MCF 10A (cell line): ENCODE measurements at regions not wholly inside any gene's neighbourhood (a gene's known extent, or its start where the extent isn't known, plus 50 kb on each side); places are given as distances from the start of the nearest gene placed in this dataset.

ENCODE experiments used
- BruUV-seq: library from RNA; stranded (reverse); fragments of 400-500 nt; replicated peaks from 2 replicates; lab custom pipeline; 2021; lab: Mats Ljungman, UMichigan
- CTCF ChIA-PET: fragments of 300-600 bp; sonication (Branson Sonifier 250); formaldehyde crosslinking; extraction: SDS; loops from one replicate; lab custom pipeline; 2021; ENCODE audit warnings: antibody characterized with exemption, inconsistent platforms; lab: Yijun Ruan, JAX
- POLR2A ChIA-PET: fragments of 300-600, 350-650 bp; sonication (Branson Sonifier 250); formaldehyde crosslinking; extraction: SDS; loops from one replicate; lab custom pipeline; 2020; ENCODE audit warnings: antibody characterized with exemption, inconsistent platforms; lab: Yijun Ruan, JAX
- DNase-seq: peaks from one replicate; pipeline ENCODE4 v3.0.0-alpha.2; 2018; ENCODE audit not compliant: unreplicated experiment
- H3K27ac Mint-ChIP-seq: one replicate; pipeline ENCODE4 v1.8.0; 2022; ENCODE audit warnings: mild to moderate bottlenecking, low read depth, mixed read lengths; ENCODE audit not compliant: unreplicated experiment
- H3K27me3 Mint-ChIP-seq: one replicate; pipeline ENCODE4 v1.8.0; 2022; ENCODE audit warnings: mixed read lengths; ENCODE audit not compliant: insufficient read depth, unreplicated experiment
- H3K36me3 Mint-ChIP-seq: one replicate; pipeline ENCODE4 v1.8.0; 2022; ENCODE audit warnings: mild to moderate bottlenecking, moderate library complexity, mixed read lengths; ENCODE audit not compliant: insufficient read depth, unreplicated experiment
- H3K4me1 Mint-ChIP-seq: one replicate; pipeline ENCODE4 v1.8.0; 2022; ENCODE audit warnings: mixed read lengths; ENCODE audit not compliant: insufficient read depth, unreplicated experiment
- H3K4me3 Mint-ChIP-seq: one replicate; pipeline ENCODE4 v1.8.0; 2022; ENCODE audit warnings: mild to moderate bottlenecking, moderate library complexity, mixed read lengths; ENCODE audit not compliant: unreplicated experiment
- H3K9me3 Mint-ChIP-seq: one replicate; pipeline ENCODE4 v1.8.0; 2022; ENCODE audit warnings: mixed read lengths; ENCODE audit not compliant: unreplicated experiment
- CTCF ChIP-seq: fragments of 200-600 bp; IDR thresholded peaks from one replicate; pipeline ENCODE4 v1.8.0; 2022; ENCODE audit warnings: antibody characterized with exemption, mild to moderate bottlenecking; ENCODE audit not compliant: unreplicated experiment
- intact Hi-C: fragments of 100-400 bp; cut with micrococcal nuclease; formaldehyde crosslinking; loops from 2 replicates; pipeline ENCODE4 v1.14.1; 2022

GRCh38 chr1:209376774-209377173, 206.7 kb upstream of the CAMK1G start:
- peaks cover 62% of the 10 kb centered on the region for H3K4me1 Mint-ChIP-seq
- no peaks in the 10 kb centered on the region for H3K36me3 Mint-ChIP-seq
- POLR2A ChIA-PET, result interaction anchor here (1.2 to 41.8 kb wide), 6 partner anchors 0 to 190 kb away, joined by 3 to 6956 read pairs (median 1430); no protein-coding TSS in a partner anchor
- no peaks in the 10 kb centered on the region for H3K9me3 Mint-ChIP-seq
- no TSS peak for BruUV-seq
- DNase-seq, result no peak
- CTCF ChIA-PET, result interaction anchor here (0.9 to 41.1 kb wide), 7 partner anchors 8 to 1139 kb away, joined by 3 to 1242 read pairs (median 5); no protein-coding TSS in a partner anchor
- no peak for TF ChIP-seq CTCF
- peak overlapping the region; percentile 84 for H3K27ac Mint-ChIP-seq
- intact Hi-C loops, result loop anchor here (1.0 kb wide), 1 partner anchor 22 kb away; no protein-coding TSS in a partner anchor
- H3K27me3 Mint-ChIP-seq, result no peaks in the 10 kb centered on the region
- no peak overlapping the region for H3K4me3 Mint-ChIP-seq

DNA sequence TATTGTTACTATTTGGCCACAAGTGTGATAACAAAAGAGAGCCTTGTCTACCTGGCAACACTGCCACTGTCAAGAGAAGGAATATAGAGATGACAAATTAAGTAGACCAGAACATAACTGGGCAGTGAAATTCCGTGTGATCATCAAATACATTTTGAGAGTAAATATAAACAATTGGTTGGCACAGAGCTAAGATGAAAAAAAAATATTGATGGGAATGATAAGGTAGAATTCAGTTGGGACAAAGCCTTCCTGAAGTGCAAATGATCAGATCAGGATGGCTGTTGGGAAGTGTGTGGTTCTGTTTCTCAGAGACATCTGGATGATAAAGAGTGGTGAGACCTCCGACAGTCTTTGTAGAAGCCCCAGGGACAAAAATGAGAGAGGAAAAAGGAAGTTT, 205.5 kb upstream of the CAMK1G start:
- Mint-ChIP-seq H3K4me3 (no peak overlapping the region), H3K4me1 (peaks cover 64% of the 10 kb centered on the region), H3K27me3 (no peaks in the 10 kb centered on the region), H3K36me3 (no peaks in the 10 kb centered on the region), H3K27ac (peak overlapping the region; percentile 34), H3K9me3 (no peaks in the 10 kb centered on the region)
- intact Hi-C loops, result no loop called here
- no peak for TF ChIP-seq CTCF
- BruUV-seq, result no TSS peak
- POLR2A ChIA-PET, result interaction anchor here (0.8 to 41.8 kb wide), 7 partner anchors 1 to 188 kb away, joined by 3 to 6956 read pairs (median 658); no protein-coding TSS in a partner anchor
- no peak for DNase-seq
- CTCF ChIA-PET, result interaction anchor here (0.5 to 41.1 kb wide), 5 partner anchors 21 to 926 kb away, joined by 4 to 1242 read pairs (median 7); no protein-coding TSS in a partner anchor

GRCh38 chr1:209379280-209379679, 204.2 kb upstream of the CAMK1G start:
- no TSS peak for BruUV-seq
- no peak for TF ChIP-seq CTCF
- Mint-ChIP-seq H3K27me3 (no peaks in the 10 kb centered on the region), H3K36me3 (no peaks in the 10 kb centered on the region), H3K9me3 (no peaks in the 10 kb centered on the region), H3K4me1 (peaks cover 64% of the 10 kb centered on the region), H3K27ac (no peak overlapping the region), H3K4me3 (no peak overlapping the region)
- DNase-seq, result no peak
- ChIA-PET POLR2A (interaction anchor here (1.9 to 41.8 kb wide), 5 partner anchors 3 to 106 kb away, joined by 4 to 6956 read pairs (median 2201); no protein-coding TSS in a partner anchor), CTCF (interaction anchor here (0.6 to 41.1 kb wide), 7 partner anchors 9 to 190 kb away, joined by 3 to 1242 read pairs (median 6); no protein-coding TSS in a partner anchor)
- intact Hi-C loops, result no loop called here

DNA sequence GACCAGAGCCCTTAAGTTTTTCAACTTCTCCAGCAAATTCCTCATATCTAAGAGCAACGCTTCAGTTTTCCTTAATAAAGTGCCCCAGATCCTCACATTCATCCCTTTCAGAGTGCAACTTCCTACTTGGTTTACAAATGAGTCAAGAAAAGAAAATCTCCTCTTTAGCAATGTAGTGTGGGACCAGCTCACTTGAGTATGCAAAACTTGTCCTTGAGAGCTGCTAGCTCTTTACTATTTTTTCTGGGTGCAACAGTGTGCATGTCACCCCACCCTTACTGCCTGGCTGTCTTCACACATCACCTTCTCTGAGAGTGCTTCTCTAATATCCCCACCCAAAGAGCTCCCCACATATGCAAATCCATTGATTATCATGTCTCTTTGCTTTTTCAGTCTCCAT, 203.1 kb upstream of the CAMK1G start:
- no peak overlapping the region for H3K4me3 Mint-ChIP-seq
- H3K27me3 Mint-ChIP-seq, result no peaks in the 10 kb centered on the region
- H3K4me1 Mint-ChIP-seq, result peaks cover 58% of the 10 kb centered on the region
- no peak for TF ChIP-seq CTCF
- ChIA-PET POLR2A (interaction anchor here (0.6 to 41.8 kb wide), 6 partner anchors 4 to 436 kb away, joined by 3 to 6956 read pairs (median 1356); no protein-coding TSS in a partner anchor), CTCF (interaction anchor here (0.9 to 41.1 kb wide), 5 partner anchors 8 to 109 kb away, joined by 3 to 1242 read pairs (median 6); no protein-coding TSS in a partner anchor)
- no peak for DNase-seq
- H3K27ac Mint-ChIP-seq, result no peak overlapping the region
- H3K36me3 Mint-ChIP-seq, result no peaks in the 10 kb centered on the region
- H3K9me3 Mint-ChIP-seq, result no peaks in the 10 kb centered on the region
- BruUV-seq, result no TSS peak
- intact Hi-C loops, result no loop called here
